GM11168 (cell line): ENCODE measurements at regions not wholly inside any gene's neighbourhood (a gene's known extent, or its start where the extent isn't known, plus 50 kb on each side); places are given as distances from the start of the nearest gene placed in this dataset.

Experiments used
- in situ Hi-C: fragments of 300-500 bp; cut with MboI; formaldehyde crosslinking; loops from one replicate; pipeline ENCODE4 v1.12.0; 2022; ENCODE audit warnings: low sequenced_read_pairs; ENCODE audit not compliant: unreplicated experiment

DNA sequence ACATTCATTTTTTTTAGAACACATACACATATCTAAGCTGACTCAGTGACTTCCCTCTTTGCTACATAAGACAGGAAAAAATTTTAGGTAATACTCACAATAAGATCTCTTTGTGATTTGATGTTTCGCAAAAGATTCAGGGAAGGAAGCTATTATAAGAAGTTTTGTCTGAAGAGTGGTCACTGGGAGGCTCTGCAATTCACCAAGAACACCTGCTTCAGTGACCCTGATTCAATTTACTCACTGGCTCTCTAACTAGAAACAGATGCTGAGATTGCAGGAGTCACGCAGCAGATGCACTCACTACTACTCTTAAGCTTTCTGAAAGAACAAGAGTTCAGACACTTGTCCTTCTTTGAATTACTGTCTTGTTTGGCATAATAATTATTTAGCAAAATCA lies 193.6 kb upstream of the DDI1 start:
- in situ Hi-C loops, result no loop called here

DNA sequence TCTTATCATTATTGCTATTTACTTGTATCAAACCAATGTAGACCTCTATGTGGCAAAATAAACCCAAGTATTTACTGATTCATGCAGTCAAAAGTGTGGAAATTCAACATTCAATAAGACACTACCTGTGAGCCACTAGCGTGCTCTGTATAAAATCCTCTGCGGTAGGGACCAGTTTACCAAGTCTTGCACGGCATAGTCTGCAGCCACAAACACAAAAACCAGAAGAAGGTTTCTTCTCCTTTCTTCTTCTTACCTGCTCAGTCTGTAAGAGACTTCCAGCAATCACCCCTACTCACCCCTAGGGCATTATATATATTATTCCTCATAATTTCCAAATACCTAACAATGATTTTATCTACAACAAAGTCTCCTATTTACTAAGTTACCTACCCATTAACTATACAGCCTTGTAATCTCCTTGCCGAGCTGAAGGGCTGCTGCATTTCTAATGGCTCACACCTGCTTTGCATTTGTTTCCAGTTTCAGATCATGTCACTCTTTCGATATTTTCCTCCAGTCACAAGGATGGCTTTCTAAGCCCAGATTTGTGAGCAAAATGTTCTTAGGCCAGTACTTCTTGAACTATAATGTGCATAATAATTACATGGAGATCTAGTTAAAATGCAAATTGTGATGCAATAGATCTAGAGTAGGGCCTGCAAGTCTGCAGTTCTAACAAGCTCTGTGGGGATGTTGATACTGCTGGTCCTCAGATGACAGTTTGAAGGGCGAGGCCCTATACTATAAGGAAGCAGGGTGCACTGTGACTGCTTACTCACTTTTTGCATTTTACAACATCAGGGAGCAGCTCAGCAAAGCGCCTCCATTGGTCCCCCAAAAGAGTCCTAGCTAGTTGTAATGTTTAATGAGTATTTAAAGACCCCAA lies 191.9 kb upstream of the DDI1 start:
- in situ Hi-C loops, result no loop called here

DNA sequence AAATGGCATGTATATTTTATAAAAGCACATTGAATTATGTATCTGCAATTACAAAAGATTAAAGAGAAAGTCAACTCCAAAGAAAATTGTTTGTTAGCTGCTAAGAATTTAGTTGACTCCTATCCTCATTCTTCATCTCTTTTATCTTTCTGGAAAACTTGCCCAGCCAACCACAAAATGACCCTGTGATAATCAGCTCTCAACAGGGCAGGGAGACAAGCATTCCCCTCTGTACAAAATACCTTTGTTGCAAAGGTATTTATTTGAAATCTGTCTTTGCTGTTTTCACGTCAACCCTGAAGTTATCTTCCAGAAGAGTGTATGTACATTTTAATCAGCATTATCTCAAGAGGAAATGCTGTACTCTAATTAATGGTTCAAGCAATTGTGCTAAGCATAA lies 191.1 kb upstream of the DDI1 start:
- in situ Hi-C loops, result no loop called here

DNA sequence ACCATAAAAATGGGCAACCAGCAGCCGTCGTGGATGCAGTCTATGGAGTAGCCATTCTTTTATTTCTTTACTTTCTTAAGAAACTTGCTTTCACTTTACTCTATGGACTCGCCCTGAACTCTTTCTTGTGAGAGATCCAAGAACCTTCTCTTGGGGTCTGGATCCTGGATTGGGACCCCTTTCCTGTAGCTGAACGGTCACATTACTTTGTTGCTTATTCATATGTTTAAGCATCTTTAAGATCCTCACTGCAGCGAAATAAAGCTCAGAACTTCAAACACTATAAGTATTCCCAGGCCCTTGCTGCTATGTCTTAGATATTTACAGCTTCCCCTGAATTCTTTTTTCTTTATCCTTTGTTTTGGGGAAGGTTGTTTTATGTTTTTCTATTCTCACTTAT lies 187.8 kb upstream of the DDI1 start:
- in situ Hi-C loops, result no loop called here

DNA sequence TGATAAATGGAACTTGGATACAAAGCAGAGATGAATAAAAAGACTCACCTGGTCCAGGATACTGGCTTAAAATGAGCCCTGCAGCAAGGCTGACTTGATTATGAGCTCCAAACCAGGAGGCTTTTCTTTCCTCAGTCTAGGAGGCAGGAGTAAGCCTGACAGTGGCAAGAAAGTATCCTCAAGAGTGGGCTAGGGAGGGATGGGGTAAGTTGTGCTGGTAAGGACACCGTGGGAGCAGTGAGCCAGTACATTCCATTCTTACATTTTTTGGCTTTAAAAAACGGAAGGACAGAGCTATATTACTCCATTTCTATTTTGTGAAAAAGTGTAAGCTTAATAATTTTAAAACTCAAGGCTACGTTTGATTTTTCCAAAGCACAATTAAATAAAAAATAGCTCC lies 187.1 kb upstream of the DDI1 start:
- in situ Hi-C loops, result no loop called here

DNA sequence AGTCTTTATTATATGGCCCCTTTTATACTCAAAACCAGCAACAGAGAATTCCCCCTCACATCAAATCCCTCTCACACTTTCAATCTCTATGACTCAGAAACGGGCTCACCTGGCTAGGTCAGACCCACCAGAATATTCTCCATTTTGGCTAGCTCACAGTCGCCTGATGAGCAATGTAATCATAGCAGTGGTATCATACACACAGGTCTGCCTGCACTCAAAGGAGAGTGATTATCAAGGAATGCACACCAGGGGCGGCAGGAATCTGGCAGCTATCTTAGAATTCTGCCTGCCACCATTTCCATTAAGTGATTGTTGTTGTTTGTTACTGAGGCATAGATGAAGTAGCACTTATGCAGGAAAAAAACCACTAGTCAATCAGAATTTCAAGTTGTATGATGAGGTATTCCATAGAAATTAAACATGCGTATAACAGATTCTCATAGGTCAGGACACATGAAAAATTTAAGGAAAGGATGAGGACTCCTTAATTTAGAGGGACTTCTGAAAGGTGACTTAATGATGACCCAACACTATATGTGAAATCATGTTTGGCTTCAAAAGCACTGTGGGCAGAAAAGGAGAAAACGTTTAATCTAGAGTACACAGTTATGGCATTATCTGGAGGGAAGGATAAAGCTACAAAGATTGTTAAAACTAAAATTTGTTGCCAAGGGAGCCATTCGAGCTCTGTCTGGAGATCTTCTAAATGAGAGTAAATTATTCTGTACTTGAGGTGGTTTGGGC lies 185.8 kb upstream of the DDI1 start:
- in situ Hi-C loops, result no loop called here

DNA sequence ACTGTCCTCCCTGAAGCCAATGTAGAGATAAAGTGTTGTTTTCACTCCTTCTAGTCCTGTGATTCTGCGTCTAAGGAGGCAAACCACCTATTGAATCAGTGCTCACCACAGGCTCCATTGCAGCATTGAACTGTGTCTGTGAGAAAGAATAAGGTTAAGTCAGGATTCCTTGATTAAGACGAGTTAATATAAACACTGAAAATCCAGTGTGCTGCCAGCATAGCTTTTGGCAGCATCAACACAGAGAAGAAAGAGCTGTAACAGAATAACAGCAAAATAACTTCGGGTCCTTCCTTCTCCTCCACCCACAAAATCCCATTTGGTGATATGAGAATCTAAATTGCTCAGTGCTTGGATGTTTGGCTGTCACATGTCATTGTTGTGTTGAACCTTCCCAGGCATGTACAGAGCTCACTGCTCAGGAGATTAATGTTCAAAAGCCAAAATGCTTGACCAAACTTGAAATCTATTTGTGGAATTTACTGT lies 185.2 kb upstream of the DDI1 start:
- in situ Hi-C loops, result no loop called here
